ENCODE measurements at regions not wholly inside any gene's neighbourhood (a gene's known extent, or its start where the extent isn't known, plus 50 kb on each side); places are given as distances from the start of the nearest gene placed in this dataset.

DNA sequence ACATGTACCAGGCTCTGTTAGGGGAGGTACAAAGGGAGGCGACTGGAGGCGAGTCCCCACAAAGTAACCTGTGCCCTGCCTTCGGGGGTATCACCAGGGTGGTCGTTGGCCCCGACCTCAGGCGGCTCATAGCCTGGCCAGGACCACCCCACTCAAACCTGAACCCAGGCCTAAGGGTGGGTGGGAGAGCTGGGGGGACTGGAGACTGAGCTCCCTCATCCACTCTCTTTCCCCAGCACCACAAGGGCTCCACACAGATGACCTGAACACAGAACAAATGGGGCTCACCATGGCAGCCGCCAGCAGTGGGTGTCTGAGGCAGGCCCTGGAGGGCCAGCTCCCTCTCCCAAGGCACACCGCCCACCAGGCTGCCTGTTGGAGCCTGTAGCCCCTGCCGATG is 120.6 kb upstream of the TNRC6C start:
- Histone ChIP-seq H3K27ac (ENCODE audit: insufficient read depth, low read length) (no peak overlapping the region), H4K20me1 (ENCODE audit: control insufficient read depth, extremely low read depth, insufficient read depth, low read length) (no peaks in the 10 kb centered on the region), H3K9me3 (ENCODE audit: control insufficient read depth, insufficient read depth, low read depth, low read length) (no peaks in the 10 kb centered on the region), H3K4me1 (ENCODE audit: control insufficient read depth, extremely low read depth, insufficient read depth, low read length) (no peaks in the 10 kb centered on the region), H3K27me3 (ENCODE audit: control insufficient read depth, insufficient read depth, low read length) (no peaks in the 10 kb centered on the region), H3K4me3 (replicated peaks in 1 of 4; ENCODE audit: control extremely low read depth in 1 of 4, insufficient read depth in 1 of 4, low read depth in 3 of 4, low read length in 4 of 4) (no peak overlapping the region), H3K79me2 (ENCODE audit: control insufficient read depth, insufficient read depth, low read length) (no peaks in the 10 kb centered on the region), H2AFZ (ENCODE audit: low read length) (no peak overlapping the region), H3K4me2 (ENCODE audit: extremely low read depth, insufficient read depth, low read length) (no peak overlapping the region), H3K9ac (ENCODE audit: insufficient read depth, low read length) (no peak overlapping the region), H3K36me3 (ENCODE audit: control insufficient read depth, insufficient read depth, low read length) (no peaks in the 10 kb centered on the region)
- no peak for DNase-seq (ENCODE audit: low read depth in 2 of 2)
- TF ChIP-seq, protein P1, sequence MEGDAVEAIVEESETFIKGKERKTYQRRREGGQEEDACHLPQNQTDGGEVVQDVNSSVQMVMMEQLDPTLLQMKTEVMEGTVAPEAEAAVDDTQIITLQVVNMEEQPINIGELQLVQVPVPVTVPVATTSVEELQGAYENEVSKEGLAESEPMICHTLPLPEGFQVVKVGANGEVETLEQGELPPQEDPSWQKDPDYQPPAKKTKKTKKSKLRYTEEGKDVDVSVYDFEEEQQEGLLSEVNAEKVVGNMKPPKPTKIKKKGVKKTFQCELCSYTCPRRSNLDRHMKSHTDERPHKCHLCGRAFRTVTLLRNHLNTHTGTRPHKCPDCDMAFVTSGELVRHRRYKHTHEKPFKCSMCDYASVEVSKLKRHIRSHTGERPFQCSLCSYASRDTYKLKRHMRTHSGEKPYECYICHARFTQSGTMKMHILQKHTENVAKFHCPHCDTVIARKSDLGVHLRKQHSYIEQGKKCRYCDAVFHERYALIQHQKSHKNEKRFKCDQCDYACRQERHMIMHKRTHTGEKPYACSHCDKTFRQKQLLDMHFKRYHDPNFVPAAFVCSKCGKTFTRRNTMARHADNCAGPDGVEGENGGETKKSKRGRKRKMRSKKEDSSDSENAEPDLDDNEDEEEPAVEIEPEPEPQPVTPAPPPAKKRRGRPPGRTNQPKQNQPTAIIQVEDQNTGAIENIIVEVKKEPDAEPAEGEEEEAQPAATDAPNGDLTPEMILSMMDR (conservative IDR thresholded peaks at IDR 0.05 in 1 of 2, IDR thresholded peaks at IDR 0.05 in 1 of 2; ENCODE audit: low read depth in 1 of 2, low read length in 2 of 2): no peak

DNA sequence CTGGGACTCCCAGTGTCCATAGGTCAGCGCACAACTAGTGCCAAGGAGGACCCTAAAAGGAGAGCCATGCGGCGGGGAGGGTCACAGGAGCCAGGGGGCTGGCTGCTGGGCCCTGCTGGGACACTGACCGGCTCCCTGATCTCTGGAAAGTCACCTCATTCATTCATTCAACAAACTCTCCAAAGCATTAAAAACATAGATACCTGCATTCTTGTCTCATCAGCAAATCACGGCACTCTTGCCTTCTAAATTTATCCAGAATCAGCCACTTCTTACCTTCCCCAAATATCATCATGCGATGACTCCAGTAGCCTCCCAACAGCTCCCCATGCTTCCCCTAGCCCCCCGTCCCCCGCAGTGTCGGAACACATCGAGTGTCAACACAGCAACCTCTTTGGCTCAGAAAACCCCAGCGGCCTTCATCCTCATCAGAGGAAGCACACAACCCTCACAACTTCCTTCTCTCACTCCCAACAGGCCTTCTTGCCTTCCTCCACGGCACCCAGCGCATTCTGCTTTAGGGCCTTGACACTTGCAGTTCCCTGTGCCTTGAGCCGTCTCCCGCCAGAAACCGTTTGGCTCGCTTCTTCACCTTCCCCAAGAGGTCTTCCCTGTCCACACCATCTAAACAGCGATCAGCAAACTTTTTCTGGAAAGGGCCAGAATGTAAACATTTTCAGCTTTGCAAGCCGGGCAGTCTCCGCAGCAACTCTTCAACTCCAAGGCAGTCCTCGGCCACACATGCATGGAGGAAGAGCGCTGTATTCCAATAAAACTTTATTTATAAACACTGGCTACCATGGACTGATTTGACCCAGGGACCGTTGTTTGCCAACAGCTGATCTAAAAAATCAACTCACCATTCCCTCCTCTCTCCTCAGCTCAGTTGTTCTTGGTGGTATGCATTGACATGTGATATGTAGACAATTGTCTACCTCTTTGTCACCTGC is 119.5 kb upstream of the TNRC6C start:
- Histone ChIP-seq H4K20me1 (ENCODE audit: control insufficient read depth, extremely low read depth, insufficient read depth, low read length) (no peaks in the 10 kb centered on the region), H3K36me3 (ENCODE audit: control insufficient read depth, insufficient read depth, low read length) (no peaks in the 10 kb centered on the region), H3K9ac (ENCODE audit: insufficient read depth, low read length) (no peak overlapping the region), H3K27ac (ENCODE audit: insufficient read depth, low read length) (no peak overlapping the region), H3K9me3 (ENCODE audit: control insufficient read depth, insufficient read depth, low read depth, low read length) (no peaks in the 10 kb centered on the region), H3K27me3 (ENCODE audit: control insufficient read depth, insufficient read depth, low read length) (no peaks in the 10 kb centered on the region), H3K4me1 (ENCODE audit: control insufficient read depth, extremely low read depth, insufficient read depth, low read length) (no peaks in the 10 kb centered on the region), H3K4me2 (ENCODE audit: extremely low read depth, insufficient read depth, low read length) (no peak overlapping the region), H2AFZ (ENCODE audit: low read length) (no peak overlapping the region), H3K79me2 (ENCODE audit: control insufficient read depth, insufficient read depth, low read length) (no peaks in the 10 kb centered on the region), H3K4me3 (replicated peaks in 1 of 4; ENCODE audit: control extremely low read depth in 1 of 4, insufficient read depth in 1 of 4, low read depth in 3 of 4, low read length in 4 of 4) (no peak overlapping the region)
- DNase-seq (ENCODE audit: low read depth in 2 of 2): no peak
- TF ChIP-seq, protein P1 (conservative IDR thresholded peaks at IDR 0.05 in 1 of 2, IDR thresholded peaks at IDR 0.05 in 1 of 2; ENCODE audit: low read depth in 1 of 2, low read length in 2 of 2): no peak
- no peak for TF ChIP-seq EZH2 (IDR thresholded peaks at IDR 0.05; ENCODE audit: low read length, missing control alignments)

DNA sequence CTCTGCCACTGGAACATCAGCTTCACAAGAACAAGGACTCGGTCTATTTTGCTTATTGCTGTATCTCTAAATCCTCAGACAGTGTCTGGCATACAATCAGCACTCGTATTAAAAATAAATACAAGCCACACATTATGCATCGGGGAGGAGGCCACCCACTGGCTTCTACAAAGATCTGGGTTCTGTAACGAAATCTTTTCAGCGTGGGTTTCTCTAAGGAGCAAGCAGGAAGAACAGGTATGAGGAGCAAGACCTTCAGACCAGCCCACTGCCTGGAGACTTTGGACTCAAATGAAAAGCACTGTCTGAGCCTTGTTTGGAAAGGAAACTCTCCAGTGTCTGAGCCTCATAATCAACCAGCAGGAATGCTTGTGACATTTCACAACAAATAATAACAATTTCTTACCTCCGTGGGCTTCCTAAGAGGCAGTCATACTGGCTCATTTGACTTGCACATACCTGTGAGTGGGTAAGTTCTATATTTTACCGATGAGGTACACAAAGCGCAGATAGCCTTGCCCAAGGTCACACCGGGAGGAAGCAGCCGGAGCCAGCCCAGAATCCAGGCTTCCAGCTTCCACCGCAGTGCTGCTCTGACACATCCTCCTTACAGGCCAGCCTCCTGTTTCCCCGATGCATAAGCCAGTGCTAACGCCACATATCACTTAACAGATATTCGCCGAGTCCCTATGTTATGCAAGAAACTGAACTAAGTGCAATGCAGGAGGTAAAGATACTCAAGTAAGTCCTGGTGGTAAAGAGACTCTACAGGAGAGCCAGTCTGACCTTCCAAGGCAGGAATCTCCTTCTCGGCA is 118.6 kb upstream of the TNRC6C start:
- H3K27ac ChIP-seq (ENCODE audit: insufficient read depth, low read length): no peak overlapping the region
- DNase-seq (ENCODE audit: low read depth in 2 of 2): peak in 1 of 2 donors; percentile 72
- no peak overlapping the region for H3K4me3 ChIP-seq (replicated peaks in 1 of 4; ENCODE audit: control extremely low read depth in 1 of 4, insufficient read depth in 1 of 4, low read depth in 3 of 4, low read length in 4 of 4)
- no peaks in the 10 kb centered on the region for H3K27me3 ChIP-seq (ENCODE audit: control insufficient read depth, insufficient read depth, low read length)
- H3K9me3 ChIP-seq (ENCODE audit: control insufficient read depth, insufficient read depth, low read depth, low read length): no peaks in the 10 kb centered on the region
- H2AFZ ChIP-seq (ENCODE audit: low read length): no peak overlapping the region
- no peaks in the 10 kb centered on the region for H3K4me1 ChIP-seq (ENCODE audit: control insufficient read depth, extremely low read depth, insufficient read depth, low read length)
- no peak overlapping the region for H3K4me2 ChIP-seq (ENCODE audit: extremely low read depth, insufficient read depth, low read length)
- no peak for TF ChIP-seq EZH2 (IDR thresholded peaks at IDR 0.05; ENCODE audit: low read length, missing control alignments)
- TF ChIP-seq, protein P1 (conservative IDR thresholded peaks at IDR 0.05 in 1 of 2, IDR thresholded peaks at IDR 0.05 in 1 of 2; ENCODE audit: low read depth in 1 of 2, low read length in 2 of 2): no peak
- no peak overlapping the region for H3K9ac ChIP-seq (ENCODE audit: insufficient read depth, low read length)
- H3K79me2 ChIP-seq (ENCODE audit: control insufficient read depth, insufficient read depth, low read length): no peaks in the 10 kb centered on the region
- H4K20me1 ChIP-seq (ENCODE audit: control insufficient read depth, extremely low read depth, insufficient read depth, low read length): no peaks in the 10 kb centered on the region
- H3K36me3 ChIP-seq (ENCODE audit: control insufficient read depth, insufficient read depth, low read length): no peaks in the 10 kb centered on the region
